Fibroblast of gingiva (primary cell): ENCODE measurements at regions not wholly inside any gene's neighbourhood (a gene's known extent, or its start where the extent isn't known, plus 50 kb on each side); places are given as distances from the start of the nearest gene placed in this dataset.
"Not testable (repeated sequence)": the region's sequence is repeated elsewhere in the genome, so short reads cannot be mapped to it uniquely, and the experiment has no call there.

Experiments used
- DNase-seq: peaks from one replicate; pipeline ENCODE4 v3.0.0-alpha.2; 2011; ENCODE audit warnings: low read depth

- not testable (repeated sequence) for DNase-seq
These were observed 233.1 kb downstream of the ATPSCKMT start for GRCh38 chr5:10016559-10016958.

GRCh38 chr5:10015681-10016080, 234.0 kb downstream of the ATPSCKMT start:
- not testable (repeated sequence) for DNase-seq

DNA sequence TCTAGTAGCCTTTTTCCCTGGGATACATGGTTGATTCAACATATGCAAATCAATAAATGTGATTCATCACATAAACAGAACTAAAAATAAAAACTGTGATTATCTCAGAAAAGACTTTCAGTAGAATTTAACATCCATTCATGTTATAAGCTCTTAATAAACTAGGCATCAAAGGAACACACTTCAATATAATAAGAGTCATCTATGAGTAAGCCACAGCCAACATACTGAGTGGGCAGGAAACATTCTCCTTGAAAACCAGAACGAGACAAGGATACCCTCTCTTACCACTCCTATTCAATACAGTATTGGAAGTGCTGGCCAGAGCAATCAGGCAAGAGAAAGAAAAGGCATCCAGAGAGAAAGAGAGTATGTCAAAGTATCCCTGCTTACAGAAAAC, 239.9 kb downstream of the ATPSCKMT start:
- no peak for DNase-seq

GRCh38 chr5:9987101-9987500, 262.6 kb downstream of the ATPSCKMT start:
- no peak for DNase-seq

- DNase-seq = no peak
These were observed 272.6 kb downstream of the ATPSCKMT start for GRCh38 chr5:9977070-9977469.

GRCh38 chr5:9976621-9977020, 273.1 kb downstream of the ATPSCKMT start:
- no peak for DNase-seq

- no peak for DNase-seq
These were observed 277.6 kb downstream of the ATPSCKMT start for GRCh38 chr5:9972059-9972458.

- DNase-seq = no peak
These were observed 278.4 kb downstream of the ATPSCKMT start for GRCh38 chr5:9971301-9971700.

GRCh38 chr5:9958914-9959313, 290.8 kb downstream of the ATPSCKMT start:
- no peak for DNase-seq

- no peak for DNase-seq
These were observed 292.5 kb downstream of the ATPSCKMT start for GRCh38 chr5:9957214-9957613.

DNA sequence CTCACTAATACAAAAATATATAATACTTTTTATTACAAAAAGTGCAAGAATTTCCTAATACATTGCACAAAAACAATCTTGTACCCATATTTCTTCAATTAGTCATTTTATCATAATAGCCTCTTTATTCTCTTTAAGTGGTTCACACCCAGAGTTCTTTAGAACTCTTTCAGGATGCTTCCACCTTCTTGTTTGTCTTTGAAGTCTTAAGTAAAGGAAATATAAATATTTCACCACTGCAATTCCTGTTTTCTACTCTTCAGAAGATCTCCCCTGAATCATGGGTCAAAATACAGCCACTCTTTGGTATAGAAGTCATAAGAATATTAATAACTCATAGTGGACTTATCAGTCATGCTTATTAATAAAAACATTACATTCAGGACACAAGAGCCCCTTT, 293.0 kb downstream of the ATPSCKMT start:
- no peak for DNase-seq

DNA sequence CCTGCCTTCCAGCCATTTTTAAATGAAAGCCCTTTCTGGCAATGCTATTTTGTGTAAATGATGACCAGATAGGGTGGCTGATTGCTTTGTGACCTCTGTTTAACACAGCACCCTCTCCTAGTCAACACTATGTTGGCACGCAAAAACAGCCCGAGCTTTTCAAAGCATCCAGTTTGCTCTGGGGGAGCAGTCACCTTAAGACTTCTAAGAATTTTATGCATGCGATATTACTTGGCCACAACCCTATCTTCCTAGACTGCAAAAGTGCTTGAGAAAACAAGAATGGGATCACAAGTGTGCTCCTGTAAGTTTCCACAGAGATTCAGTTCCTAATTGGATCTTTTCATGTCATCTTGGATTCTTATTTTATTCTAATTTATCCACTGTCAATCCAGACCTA, 294.1 kb downstream of the ATPSCKMT start:
- DNase-seq = no peak

DNA sequence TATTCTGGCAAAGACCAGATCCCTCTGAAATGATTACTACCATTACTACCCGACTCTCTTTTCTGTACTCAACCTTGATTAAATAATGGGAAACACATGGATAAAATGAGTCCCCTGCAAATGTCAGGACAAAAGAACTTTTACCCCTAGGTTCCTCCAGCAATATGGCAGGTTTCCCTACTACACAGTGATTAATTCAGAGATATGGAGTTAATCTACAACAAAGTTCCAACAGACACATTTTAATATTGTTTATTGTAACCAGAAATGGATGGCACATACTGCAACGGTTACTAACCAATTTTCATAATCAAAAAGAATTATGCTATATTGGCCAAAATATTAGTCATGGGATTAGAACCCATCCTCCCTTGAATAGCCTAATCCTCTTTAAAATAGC, 294.8 kb downstream of the ATPSCKMT start:
- peak; percentile 6 for DNase-seq

GRCh38 chr5:9953691-9954090, 296.0 kb downstream of the ATPSCKMT start:
- DNase-seq = no peak

DNA sequence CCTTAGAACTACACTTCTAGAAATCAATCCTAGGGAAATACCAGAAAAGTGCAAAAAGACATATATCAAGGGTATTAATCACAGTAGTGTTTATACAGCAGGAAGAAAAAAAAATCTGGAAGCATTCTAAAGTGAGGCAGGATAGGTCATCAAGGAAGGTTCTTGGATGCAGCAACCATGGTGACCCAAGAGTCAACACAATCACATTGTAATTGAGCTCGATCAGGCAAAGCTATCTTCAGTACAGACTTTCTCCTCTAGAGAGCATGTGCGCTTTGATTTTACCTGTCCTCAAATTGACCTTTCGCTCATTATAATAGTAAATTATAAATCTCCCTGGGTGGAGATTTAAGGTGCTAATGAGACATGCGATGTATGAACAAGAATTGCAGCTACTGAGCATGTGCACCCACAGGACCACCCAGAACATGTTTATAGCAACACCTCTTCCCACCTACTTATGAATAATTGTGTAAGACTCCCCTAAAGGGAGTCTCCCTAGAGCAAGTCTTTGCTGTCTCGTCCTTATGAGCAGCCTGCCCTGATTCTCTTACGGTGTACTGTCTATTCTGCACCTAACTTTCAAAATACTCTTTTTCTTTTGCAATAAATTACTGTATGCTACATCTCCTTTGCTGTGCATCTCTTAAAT, 297.7 kb downstream of the ATPSCKMT start:
- no peak for DNase-seq

DNA sequence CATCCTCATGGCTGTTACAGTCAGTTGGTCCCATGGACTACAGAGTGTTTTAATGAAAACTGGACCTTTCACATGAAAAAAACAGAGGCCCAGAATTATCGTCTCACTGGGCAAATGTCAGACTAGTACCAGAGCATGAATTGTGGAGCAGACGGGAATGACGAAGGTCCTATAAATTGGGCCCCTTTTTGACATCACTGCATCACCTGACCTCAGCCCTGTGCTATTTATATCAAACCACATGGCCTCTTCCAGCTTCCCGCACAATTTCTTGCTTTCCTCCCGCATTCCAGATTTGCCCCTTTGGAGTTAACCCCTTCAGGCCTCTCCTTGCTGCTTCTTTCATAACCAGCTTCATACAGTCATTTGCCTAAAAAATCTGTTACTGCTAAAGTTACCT, 301.7 kb downstream of the ATPSCKMT start:
- no peak for DNase-seq

GRCh38 chr5:9947225-9947714, 302.4 kb downstream of the ATPSCKMT start:
- no peak for DNase-seq

GRCh38 chr5:9932770-9933169, 302.6 kb upstream of the TAS2R1 start:
- no peak for DNase-seq

GRCh38 chr5:9930156-9930555, 300.0 kb upstream of the TAS2R1 start:
- no peak for DNase-seq

- DNase-seq = no peak
These were observed 298.2 kb upstream of the TAS2R1 start for GRCh38 chr5:9928326-9928725.

GRCh38 chr5:9927521-9927997, 297.4 kb upstream of the TAS2R1 start:
- no peak for DNase-seq

- DNase-seq = no peak
These were observed 297.0 kb upstream of the TAS2R1 start for GRCh38 chr5:9927106-9927505.

DNA sequence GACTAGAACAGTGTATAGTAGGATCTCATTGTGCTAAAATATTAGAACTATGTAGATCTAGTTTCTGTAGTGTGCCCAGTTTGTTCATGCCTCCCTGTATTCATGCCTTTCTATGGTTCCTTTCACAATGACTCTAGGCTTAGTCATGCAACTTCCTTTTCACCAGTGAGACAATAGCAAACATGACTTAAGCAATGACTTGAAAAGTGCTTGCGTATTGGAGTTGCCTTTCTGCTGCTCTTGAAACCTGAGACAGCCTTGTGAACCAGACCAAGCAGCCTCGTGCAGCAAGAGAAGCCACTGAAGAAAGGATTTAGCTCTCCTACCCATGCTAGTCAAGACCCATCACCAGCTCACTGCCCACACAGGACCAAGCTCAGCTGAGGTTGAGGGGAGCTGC, 294.5 kb upstream of the TAS2R1 start:
- DNase-seq = peak; percentile 95

DNA sequence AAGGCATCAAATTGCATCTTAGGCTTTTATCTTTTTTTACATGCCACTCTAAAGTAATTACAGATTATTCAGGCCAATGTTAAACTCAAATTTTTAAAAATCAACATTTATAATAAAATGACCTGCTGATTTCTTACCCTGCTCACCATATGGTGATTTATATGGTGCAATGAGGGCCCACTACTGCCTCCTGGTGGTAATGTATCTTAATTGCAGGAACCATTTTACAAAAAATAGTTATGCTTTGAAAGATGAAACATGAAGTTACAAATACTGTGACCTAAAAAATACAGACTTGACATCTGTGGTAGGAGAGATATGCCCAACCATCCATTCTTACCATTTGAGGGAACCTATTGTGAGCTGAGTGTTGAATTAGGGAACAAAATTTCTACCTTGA, 292.6 kb upstream of the TAS2R1 start:
- no peak for DNase-seq
